ENCODE measurements at regions not wholly inside any gene's neighbourhood (a gene's known extent, or its start where the extent isn't known, plus 50 kb on each side); places are given as distances from the start of the nearest gene placed in this dataset.

- TF ChIP-seq CTCF (IDR thresholded peaks at IDR 0.05) (no peak), POLR2A (IDR thresholded peaks at IDR 0.05) (no peak), POLR2AphosphoS5 (IDR thresholded peaks at IDR 0.05) (no peak)
Measured at GRCh38 chr13:43953370-43953769, 73.7 kb downstream of the LACC1 start.
